ENCODE measurements at regions not wholly inside any gene's neighbourhood (a gene's known extent, or its start where the extent isn't known, plus 50 kb on each side); places are given as distances from the start of the nearest gene placed in this dataset.
A peak's percentile ranks its signal among the peaks of the same experiment; 100 is the strongest.

DNA sequence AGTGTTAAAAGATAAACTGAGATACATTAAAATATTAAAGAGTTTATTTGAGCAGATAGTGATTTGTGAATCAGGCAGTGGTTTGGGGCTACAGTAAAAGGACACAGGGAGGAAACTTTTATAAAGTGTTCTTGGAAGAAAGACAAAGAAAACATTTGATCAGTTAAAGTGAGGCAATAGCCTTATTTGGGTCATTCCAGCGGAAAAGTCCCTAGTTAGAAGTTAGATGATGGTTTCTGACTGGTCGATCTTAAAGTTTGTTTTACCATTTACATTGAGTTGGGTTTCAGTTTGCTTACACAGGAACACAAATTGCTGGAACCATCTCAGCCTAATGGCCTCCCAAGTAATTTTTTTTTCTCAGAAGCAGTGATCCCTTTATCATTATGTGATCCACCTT, 69.7 kb downstream of the PPP1R2C start:
- Histone ChIP-seq H3K27ac (peak overlapping the region in 2 of 4 donors; percentile 4 to 67), H3K36me3 (replicated peaks in 1 of 2; ENCODE audit: insufficient read depth in 1 of 2, low read depth in 2 of 2) (no peaks in the 10 kb centered on the region), H3K4me1 (peaks cover 3% of the 10 kb centered on the region), H3K27me3 (no peaks in the 10 kb centered on the region), H3K9me3 (no peaks in the 10 kb centered on the region), H3K4me3 (no peak overlapping the region)
- intact Hi-C loops (cut with DNase I), result no loop called here
- TF ChIP-seq POLR2A (IDR thresholded peaks at IDR 0.05) (no peak), CTCF (IDR thresholded peaks at IDR 0.05) (no peak)
- ATAC-seq, result peak; percentile 87
- no peak for DNase-seq
- WGBS, 2 donors, result 18 to 26% methylated on average over 2 of the region's 2 CpGs

DNA sequence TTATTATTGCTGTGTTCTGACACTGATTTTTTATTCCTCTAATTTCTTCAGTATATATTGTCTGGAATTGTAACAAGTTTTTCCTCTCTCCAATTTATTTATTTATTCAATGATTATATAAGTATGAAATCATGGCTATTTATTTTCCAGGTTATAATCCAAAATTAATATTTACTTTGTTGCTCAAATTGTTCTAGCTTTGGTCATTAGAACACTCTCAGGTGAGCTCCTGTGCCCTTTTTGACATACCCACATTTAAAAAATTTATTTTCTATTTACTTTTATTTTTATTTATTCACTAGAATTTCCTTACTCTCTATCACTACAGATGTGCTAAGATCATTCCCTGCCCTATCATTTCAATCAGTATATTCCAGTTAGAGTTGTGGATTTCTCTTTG, 70.2 kb downstream of the PPP1R2C start:
- no peak overlapping the region for H3K4me3 ChIP-seq
- intact Hi-C loops (cut with DNase I), result no loop called here
- no peaks in the 10 kb centered on the region for H3K36me3 ChIP-seq (replicated peaks in 1 of 2; ENCODE audit: insufficient read depth in 1 of 2, low read depth in 2 of 2)
- H3K4me1 ChIP-seq, result peaks cover 3% of the 10 kb centered on the region
- no peaks in the 10 kb centered on the region for H3K9me3 ChIP-seq
- ATAC-seq (peak; percentile 76), DNase-seq (no peak)
- H3K27me3 ChIP-seq, result no peaks in the 10 kb centered on the region
- TF ChIP-seq CTCF (IDR thresholded peaks at IDR 0.05), result no peak
- TF ChIP-seq POLR2A (IDR thresholded peaks at IDR 0.05), result no peak
- peak overlapping the region in 3 of 4 donors; percentile 20 to 67 (median 44) for H3K27ac ChIP-seq

GRCh38 chrX:42704454-42704853, 73.5 kb downstream of the PPP1R2C start:
- H3K4me3 ChIP-seq, result no peak overlapping the region
- no peaks in the 10 kb centered on the region for H3K27me3 ChIP-seq
- no peak overlapping the region for H3K27ac ChIP-seq
- TF ChIP-seq POLR2A (IDR thresholded peaks at IDR 0.05) (no peak), CTCF (IDR thresholded peaks at IDR 0.05) (no peak)
- peaks cover 3% of the 10 kb centered on the region for H3K4me1 ChIP-seq
- H3K9me3 ChIP-seq, result no peaks in the 10 kb centered on the region
- WGBS, 2 donors, result 79 to 94% methylated on average over 2 of the region's 2 CpGs
- ATAC-seq, result no peak
- intact Hi-C loops (cut with DNase I), result no loop called here
- DNase-seq, result no peak
- H3K36me3 ChIP-seq (replicated peaks in 1 of 2; ENCODE audit: insufficient read depth in 1 of 2, low read depth in 2 of 2), result no peaks in the 10 kb centered on the region

GRCh38 chrX:42697544-42697943, 80.4 kb downstream of the PPP1R2C start:
- ATAC-seq (no peak), DNase-seq (no peak)
- 7 to 26% methylated on average over 3 of the region's 3 CpGs for WGBS, 2 donors
- Histone ChIP-seq H3K27me3 (no peaks in the 10 kb centered on the region), H3K36me3 (replicated peaks in 1 of 2; ENCODE audit: insufficient read depth in 1 of 2, low read depth in 2 of 2) (no peaks in the 10 kb centered on the region), H3K27ac (no peak overlapping the region), H3K9me3 (no peaks in the 10 kb centered on the region), H3K4me1 (peaks cover 10% of the 10 kb centered on the region), H3K4me3 (no peak overlapping the region)
- TF ChIP-seq POLR2A (IDR thresholded peaks at IDR 0.05) (no peak), CTCF (IDR thresholded peaks at IDR 0.05) (no peak)
- intact Hi-C loops (cut with DNase I), result no loop called here

DNA sequence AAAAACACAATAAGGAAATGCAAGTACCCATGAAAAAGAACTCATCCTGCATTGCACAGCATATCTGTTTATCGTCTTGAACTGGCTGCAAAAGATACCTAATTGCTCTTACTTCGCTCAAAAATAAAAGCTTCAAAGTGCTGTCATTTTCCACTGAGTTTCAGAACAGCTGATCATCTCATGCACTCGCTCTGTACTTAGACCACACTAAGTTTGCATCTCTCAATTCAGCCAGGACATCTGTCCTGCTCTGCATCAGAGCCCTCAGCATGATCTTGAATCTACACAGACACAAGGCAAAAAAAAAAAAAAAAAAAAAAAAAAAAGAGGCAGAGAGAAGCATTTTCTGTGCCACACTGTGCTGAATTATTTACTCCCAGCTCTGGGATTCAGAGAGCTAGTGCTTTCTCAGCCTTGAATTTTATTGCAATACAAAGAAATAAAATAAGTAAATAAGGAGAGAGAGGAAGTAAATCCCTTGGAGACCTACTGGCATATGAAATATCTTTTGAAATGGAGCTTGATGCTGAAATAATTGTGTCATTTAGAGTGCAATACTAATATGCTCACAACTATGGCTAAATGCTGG, 81.3 kb downstream of the PPP1R2C start:
- intact Hi-C loops (cut with DNase I), result no loop called here
- DNase-seq, result no peak
- no peak for TF ChIP-seq CTCF (IDR thresholded peaks at IDR 0.05)
- no peak for TF ChIP-seq POLR2A (IDR thresholded peaks at IDR 0.05)

More for the DNA sequence above, 81.3 kb downstream of the PPP1R2C start:
- Histone ChIP-seq H3K27ac (no peak overlapping the region), H3K4me1 (peaks cover 10% of the 10 kb centered on the region), H3K27me3 (no peaks in the 10 kb centered on the region), H3K4me3 (no peak overlapping the region), H3K36me3 (replicated peaks in 1 of 2; ENCODE audit: insufficient read depth in 1 of 2, low read depth in 2 of 2) (no peaks in the 10 kb centered on the region), H3K9me3 (no peaks in the 10 kb centered on the region)
- no peak for ATAC-seq
- 83 to 92% methylated on average over 3 of the region's 3 CpGs for WGBS, 2 donors

Measured in body of pancreas (tissue), 4 donors.